Hepatocyte (in vitro differentiated cells): ENCODE measurements at regions not wholly inside any gene's neighbourhood (a gene's known extent, or its start where the extent isn't known, plus 50 kb on each side); places are given as distances from the start of the nearest gene placed in this dataset.

Experiments
- CTCF ChIP-seq: fragments of 200-600 bp; sonication (generic); IDR thresholded peaks from 2 replicates; pipeline ENCODE4 v1.5.1; 2016; ENCODE audit warnings: antibody characterized with exemption, mild to moderate bottlenecking; ENCODE audit not compliant: poor library complexity
- EZH2 ChIP-seq: fragments of 200-600 bp; sonication (generic); IDR thresholded peaks from 2 replicates; pipeline ENCODE4 v1.6.1; 2016; ENCODE audit warnings: antibody characterized with exemption, mild to moderate bottlenecking, borderline replicate concordance

- TF ChIP-seq CTCF (no peak), EZH2 (no peak)
These were observed 324.5 kb downstream of the SOX4 start for GRCh38 chr6:21918041-21918440.
